RPMI7951 (cell line): ENCODE measurements at regions not wholly inside any gene's neighbourhood (a gene's known extent, or its start where the extent isn't known, plus 50 kb on each side); places are given as distances from the start of the nearest gene placed in this dataset.
"Not testable (repeated sequence)": the region's sequence is repeated elsewhere in the genome, so short reads cannot be mapped to it uniquely, and the experiment has no call there.

Source experiments
- DNase-seq: peaks from one replicate; pipeline ENCODE4 v3.0.0-alpha.2; 2012; ENCODE audit warnings: low read depth

DNA sequence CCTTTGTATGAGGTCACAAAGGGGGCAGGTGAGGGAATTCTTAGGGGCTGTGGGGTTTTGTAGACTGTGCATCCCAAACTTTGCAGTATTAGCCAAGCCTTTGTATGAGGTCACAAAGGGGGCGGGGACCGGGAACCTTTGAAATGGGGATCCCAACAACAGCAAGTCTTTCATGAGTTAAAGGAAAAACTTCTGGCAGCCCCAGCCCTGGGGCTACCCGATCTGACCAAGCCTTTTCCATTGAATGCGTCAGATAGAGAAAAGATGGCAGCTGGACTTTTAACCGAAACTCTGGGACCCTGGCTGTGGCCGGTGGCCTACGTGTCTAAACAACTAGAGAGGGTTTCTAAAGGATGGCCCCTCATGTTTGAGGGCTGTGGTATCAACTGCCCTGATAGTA lies 79.0 kb upstream of the RUBCNL start:
- DNase-seq: peak; percentile 25

DNA sequence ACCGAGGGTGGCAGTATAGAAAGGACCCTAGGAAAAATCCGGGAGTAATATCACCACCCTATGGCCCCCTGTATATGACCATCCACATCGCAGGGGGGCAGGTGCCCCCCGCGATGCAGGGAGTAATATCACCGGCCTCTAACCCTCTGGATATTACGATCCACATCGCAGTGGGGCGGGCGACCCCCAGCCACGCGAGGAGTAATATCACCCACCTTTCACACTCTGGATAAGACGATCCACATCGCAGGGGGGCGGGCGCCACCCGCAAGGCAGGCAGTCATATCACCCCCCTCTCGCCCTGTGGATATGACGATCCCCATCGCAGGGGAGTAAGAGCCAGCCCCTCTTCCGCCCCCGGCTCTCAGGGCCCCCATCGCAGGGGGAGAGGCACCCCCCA lies 76.7 kb upstream of the RUBCNL start:
- DNase-seq: no peak

DNA sequence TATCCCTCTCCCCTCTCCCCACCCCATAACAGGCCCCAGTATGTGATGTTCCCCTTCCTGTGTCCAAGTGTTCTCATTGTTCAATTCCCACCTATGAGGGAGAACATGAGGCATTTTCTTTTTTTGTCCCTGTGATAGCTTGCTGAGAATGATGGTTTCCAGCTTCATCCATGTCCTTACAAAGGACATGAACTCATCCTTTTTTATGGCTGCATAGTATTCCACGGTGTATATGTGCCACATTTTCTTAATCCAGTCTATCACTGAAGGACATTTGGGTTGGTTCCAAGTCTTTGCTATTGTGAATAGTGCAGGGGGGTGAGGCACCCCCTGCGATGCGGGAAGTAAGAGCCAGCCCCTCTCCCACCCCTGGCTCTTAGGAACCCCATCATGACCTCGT lies 73.2 kb upstream of the RUBCNL start:
- DNase-seq: not testable (repeated sequence)

DNA sequence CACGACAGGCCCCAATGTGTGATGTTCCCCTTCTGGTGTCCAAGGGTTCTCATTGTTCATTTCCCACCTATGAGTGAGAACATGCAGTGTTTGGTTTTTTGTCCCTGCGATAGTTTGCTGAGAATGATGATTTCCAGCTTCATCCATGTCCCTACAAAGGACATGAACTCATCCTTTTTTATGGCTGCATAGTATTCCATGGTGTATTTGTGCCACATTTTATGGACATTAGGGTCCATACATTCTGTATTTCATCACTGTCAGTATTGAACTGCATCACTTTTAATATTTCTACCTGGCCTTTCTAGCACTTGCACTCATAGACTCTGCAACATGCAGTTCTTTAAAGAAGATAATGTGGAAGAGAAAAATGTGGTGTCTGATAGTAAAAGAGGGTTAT lies 70.2 kb upstream of the RUBCNL start:
- not testable (repeated sequence) for DNase-seq

DNA sequence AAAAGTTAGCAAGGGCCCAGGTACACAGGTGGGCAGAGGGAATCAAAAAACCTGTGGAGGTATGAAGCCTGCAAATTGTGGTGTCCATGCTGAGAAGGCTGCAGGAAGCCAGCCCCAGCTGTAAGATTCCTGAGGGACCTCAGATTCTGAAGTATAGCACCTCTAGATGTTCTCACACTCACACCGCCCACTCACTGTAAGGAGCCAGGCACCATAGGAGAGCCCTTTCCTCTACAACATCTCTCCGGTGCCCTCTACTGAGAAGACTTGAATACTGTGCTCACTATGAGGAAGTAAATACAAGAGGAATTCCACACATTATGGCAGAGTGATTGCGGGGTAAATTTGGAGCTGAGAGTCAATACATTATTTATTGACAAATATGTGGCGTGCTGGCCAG lies 68.9 kb upstream of the RUBCNL start:
- peak; percentile 37 for DNase-seq

DNA sequence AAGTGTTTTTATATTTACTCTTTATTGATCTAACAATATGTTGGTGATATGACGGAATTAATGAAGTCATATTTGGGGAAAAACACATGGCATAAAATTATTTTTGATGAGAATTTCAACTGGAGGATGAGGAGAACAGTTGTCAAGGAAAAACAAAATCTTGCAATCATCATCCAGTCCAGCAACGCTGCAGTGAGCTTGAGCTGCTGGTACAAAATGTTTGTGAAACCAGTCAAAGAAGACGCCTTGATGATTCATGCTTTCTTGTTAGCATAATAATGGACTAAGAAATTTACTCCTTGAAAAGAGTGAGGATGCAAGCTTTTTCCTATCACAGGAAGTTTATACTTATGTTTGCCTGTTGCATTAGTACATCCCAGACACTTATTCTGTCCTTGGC lies 64.1 kb upstream of the RUBCNL start:
- DNase-seq: not testable (repeated sequence)

DNA sequence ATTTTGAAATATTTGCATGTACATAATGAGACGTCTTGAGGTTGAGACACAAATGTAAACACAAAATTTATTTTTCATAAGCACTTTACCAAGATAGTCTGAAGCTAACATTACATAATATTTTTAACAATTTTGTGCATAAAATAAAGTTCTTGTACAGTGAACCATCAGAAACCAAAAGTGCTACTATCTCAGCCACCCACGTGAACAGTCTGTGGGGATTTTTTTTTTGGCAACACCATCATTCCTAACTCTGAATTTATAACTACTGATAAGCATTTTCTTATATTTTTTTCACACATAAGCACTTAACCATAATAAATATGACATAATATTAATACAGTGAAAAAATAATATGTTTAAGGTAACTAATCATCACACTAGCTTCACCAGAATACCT lies 62.9 kb upstream of the RUBCNL start:
- DNase-seq: not testable (repeated sequence)

DNA sequence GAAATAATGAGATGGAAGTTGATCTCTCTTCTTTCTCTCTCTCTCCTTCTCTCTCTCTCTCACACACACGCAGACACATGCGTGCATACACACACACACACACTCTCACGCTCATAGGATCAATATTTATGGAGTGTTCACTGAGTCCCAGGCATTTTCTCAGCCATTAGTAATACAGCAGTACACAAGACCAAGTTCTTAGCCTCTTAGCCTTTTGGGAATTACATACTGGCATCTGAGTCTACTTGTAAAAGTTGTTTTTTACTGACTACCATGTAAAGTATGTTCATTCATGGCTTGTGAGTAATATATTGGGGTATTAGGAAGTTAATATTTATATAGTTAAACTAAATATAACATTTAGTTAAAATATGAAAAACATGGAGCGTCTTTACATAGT lies 61.1 kb upstream of the RUBCNL start:
- not testable (repeated sequence) for DNase-seq

DNA sequence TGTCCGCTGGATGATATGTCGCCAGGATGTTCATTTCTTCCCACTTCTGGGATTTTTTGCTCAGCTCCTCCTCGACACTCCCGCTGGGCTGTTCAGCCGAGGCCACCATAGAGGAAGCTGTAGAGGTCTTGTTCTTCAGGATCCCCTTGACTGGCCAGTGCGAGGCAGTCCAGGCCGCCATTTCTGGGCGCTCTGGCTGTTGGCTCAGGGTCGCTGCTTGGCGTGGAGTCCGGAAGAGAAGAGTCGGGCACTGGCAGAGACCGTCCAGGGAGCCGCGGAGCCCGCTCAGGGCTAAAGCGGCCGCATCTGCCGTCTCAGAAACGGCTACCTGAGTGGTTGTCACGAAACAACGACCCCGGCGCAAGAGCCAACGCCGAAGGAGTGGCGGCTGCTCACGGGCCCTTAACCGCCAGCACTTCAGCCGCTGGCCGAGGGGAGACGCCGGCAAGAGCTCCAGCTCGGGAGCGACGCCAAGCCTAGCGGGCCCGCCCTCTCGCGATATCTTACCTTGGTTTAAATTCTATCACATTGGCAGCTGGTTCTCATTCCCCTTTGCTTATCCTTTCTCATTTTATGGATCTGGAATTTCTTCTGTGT lies 50.9 kb upstream of the RUBCNL start:
- not testable (repeated sequence) for DNase-seq
